Erythroblast (primary cell): ENCODE measurements at regions not wholly inside any gene's neighbourhood (a gene's known extent, or its start where the extent isn't known, plus 50 kb on each side); places are given as distances from the start of the nearest gene placed in this dataset.

Experiments used
- GATA1 ChIP-seq: IDR thresholded peaks from 2 replicates; pipeline ENCODE4 v1.6.1; 2011; ENCODE audit warnings: low read depth, mild to moderate bottlenecking, control low read depth, low read length, moderate library complexity
- POLR2A ChIP-seq: IDR thresholded peaks from 2 replicates; pipeline ENCODE4 v1.6.1; 2011; ENCODE audit warnings: mild to moderate bottlenecking, low read length

DNA sequence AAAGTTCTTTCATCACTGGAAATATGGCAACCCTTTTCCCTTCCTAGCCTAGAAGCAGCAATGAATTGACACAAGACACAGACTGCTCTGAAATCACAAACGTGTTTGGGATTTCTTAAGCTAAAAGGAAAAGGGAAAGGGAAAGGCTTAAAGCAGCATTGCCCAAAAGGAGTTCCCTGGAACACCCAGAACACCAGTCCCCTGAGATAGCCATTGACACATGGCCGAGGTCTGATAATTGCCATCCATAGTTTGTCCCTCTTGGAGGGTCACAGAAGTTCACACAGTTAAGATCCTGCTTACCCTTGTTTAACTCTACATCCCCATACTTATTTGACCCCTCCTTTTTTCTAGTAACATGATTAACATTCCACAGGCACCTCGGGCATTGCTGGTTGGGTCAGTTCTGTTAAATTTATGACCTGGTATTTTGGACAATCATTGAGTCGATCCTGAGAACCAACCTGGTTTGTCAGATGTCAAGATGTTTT lies 72.9 kb downstream of the ZNF281 start:
- TF ChIP-seq POLR2A: no peak
- no peak for TF ChIP-seq GATA1
